ENCODE measurements at regions not wholly inside any gene's neighbourhood (a gene's known extent, or its start where the extent isn't known, plus 50 kb on each side); places are given as distances from the start of the nearest gene placed in this dataset.

GRCh38 chr19:32098968-32099367, 246.4 kb upstream of the ZNF507 start:
- no peaks in the 10 kb centered on the region for H4K20me1 ChIP-seq (ENCODE audit: insufficient read depth, low read length)
- H3K27ac Mint-ChIP-seq (ENCODE audit: unreplicated experiment), result no peak overlapping the region
- H3K4me2 ChIP-seq (ENCODE audit: low read length), result no peak overlapping the region
- no peaks in the 10 kb centered on the region for H3K36me3 Mint-ChIP-seq (ENCODE audit: low read depth, unreplicated experiment)
- TF ChIP-seq CTCF (IDR thresholded peaks at IDR 0.05; ENCODE audit: insufficient read depth, low read depth, low read length) (no peak), EZH2 (IDR thresholded peaks at IDR 0.05; ENCODE audit: insufficient read depth, low read length) (no peak)
- no peak overlapping the region for H3K4me3 Mint-ChIP-seq (ENCODE audit: unreplicated experiment)
- no peak overlapping the region for H3K27ac ChIP-seq (ENCODE audit: low read depth, low read length)
- FAIRE-seq (no peak), DNase-seq (ENCODE audit: low read depth) (no peak)
- H3K9me3 ChIP-seq (ENCODE audit: insufficient read depth, low read depth, low read length), result peaks cover 3% of the 10 kb centered on the region
- H3K27me3 ChIP-seq (ENCODE audit: insufficient read depth, low read length), result no peaks in the 10 kb centered on the region
- peaks cover 4% of the 10 kb centered on the region for H3K4me1 Mint-ChIP-seq (ENCODE audit: low read depth, unreplicated experiment)
- peaks cover 9% of the 10 kb centered on the region for H3K27me3 Mint-ChIP-seq (ENCODE audit: low read depth, unreplicated experiment)
- no peak overlapping the region for H3K4me3 ChIP-seq (ENCODE audit: insufficient read depth, low read depth, low read length)
- H3K79me2 ChIP-seq (ENCODE audit: insufficient read depth, low read length), result no peaks in the 10 kb centered on the region
- H3K9me3 Mint-ChIP-seq (ENCODE audit: unreplicated experiment), result peaks cover 14% of the 10 kb centered on the region
- H3K9ac ChIP-seq (ENCODE audit: low read length), result no peak overlapping the region
- H3K36me3 ChIP-seq (ENCODE audit: insufficient read depth, low read length), result no peaks in the 10 kb centered on the region
- H2AFZ ChIP-seq (ENCODE audit: low read depth, low read length), result no peak overlapping the region
- no peaks in the 10 kb centered on the region for H3K4me1 ChIP-seq (ENCODE audit: insufficient read depth, low read length)

GRCh38 chr19:32101206-32101605, 244.2 kb upstream of the ZNF507 start:
- H3K9me3 Mint-ChIP-seq (ENCODE audit: unreplicated experiment), result peaks cover 11% of the 10 kb centered on the region
- DNase-seq (ENCODE audit: low read depth) (no peak), FAIRE-seq (no peak)
- H3K27me3 Mint-ChIP-seq (ENCODE audit: low read depth, unreplicated experiment), result peaks cover 6% of the 10 kb centered on the region
- TF ChIP-seq EZH2 (IDR thresholded peaks at IDR 0.05; ENCODE audit: insufficient read depth, low read length), result no peak
- no peak for TF ChIP-seq CTCF (IDR thresholded peaks at IDR 0.05; ENCODE audit: insufficient read depth, low read depth, low read length)
- no peaks in the 10 kb centered on the region for H3K36me3 ChIP-seq (ENCODE audit: insufficient read depth, low read length)
- H3K27ac ChIP-seq (ENCODE audit: low read depth, low read length), result no peak overlapping the region
- H3K4me3 ChIP-seq (ENCODE audit: insufficient read depth, low read depth, low read length), result no peak overlapping the region
- H3K4me1 Mint-ChIP-seq (ENCODE audit: low read depth, unreplicated experiment), result peaks cover 6% of the 10 kb centered on the region
- no peak overlapping the region for H3K27ac Mint-ChIP-seq (ENCODE audit: unreplicated experiment)
- H3K9ac ChIP-seq (ENCODE audit: low read length), result no peak overlapping the region
- peaks cover 3% of the 10 kb centered on the region for H3K9me3 ChIP-seq (ENCODE audit: insufficient read depth, low read depth, low read length)
- no peak overlapping the region for H3K4me3 Mint-ChIP-seq (ENCODE audit: unreplicated experiment)
- H2AFZ ChIP-seq (ENCODE audit: low read depth, low read length), result no peak overlapping the region
- H3K79me2 ChIP-seq (ENCODE audit: insufficient read depth, low read length), result no peaks in the 10 kb centered on the region
- H3K36me3 Mint-ChIP-seq (ENCODE audit: low read depth, unreplicated experiment), result no peaks in the 10 kb centered on the region
- H4K20me1 ChIP-seq (ENCODE audit: insufficient read depth, low read length), result no peaks in the 10 kb centered on the region
- no peaks in the 10 kb centered on the region for H3K4me1 ChIP-seq (ENCODE audit: insufficient read depth, low read length)
- no peaks in the 10 kb centered on the region for H3K27me3 ChIP-seq (ENCODE audit: insufficient read depth, low read length)
- H3K4me2 ChIP-seq (ENCODE audit: low read length), result no peak overlapping the region

- no peak for TF ChIP-seq EZH2 (IDR thresholded peaks at IDR 0.05; ENCODE audit: insufficient read depth, low read length)
- no peak for TF ChIP-seq CTCF (IDR thresholded peaks at IDR 0.05; ENCODE audit: insufficient read depth, low read depth, low read length)
- Histone ChIP-seq H3K4me3 (ENCODE audit: insufficient read depth, low read depth, low read length) (no peak overlapping the region), H2AFZ (ENCODE audit: low read depth, low read length) (no peak overlapping the region), H3K27me3 (ENCODE audit: insufficient read depth, low read length) (no peaks in the 10 kb centered on the region), H4K20me1 (ENCODE audit: insufficient read depth, low read length) (no peaks in the 10 kb centered on the region), H3K4me1 (ENCODE audit: insufficient read depth, low read length) (no peaks in the 10 kb centered on the region), H3K4me2 (ENCODE audit: low read length) (no peak overlapping the region), H3K9me3 (ENCODE audit: insufficient read depth, low read depth, low read length) (peaks cover 3% of the 10 kb centered on the region), H3K27ac (ENCODE audit: low read depth, low read length) (no peak overlapping the region), H3K9ac (ENCODE audit: low read length) (no peak overlapping the region), H3K79me2 (ENCODE audit: insufficient read depth, low read length) (no peaks in the 10 kb centered on the region), H3K36me3 (ENCODE audit: insufficient read depth, low read length) (no peaks in the 10 kb centered on the region)
- Mint-ChIP-seq H3K27me3 (ENCODE audit: low read depth, unreplicated experiment) (peaks cover 10% of the 10 kb centered on the region), H3K36me3 (ENCODE audit: low read depth, unreplicated experiment) (no peaks in the 10 kb centered on the region), H3K27ac (ENCODE audit: unreplicated experiment) (no peak overlapping the region), H3K4me3 (ENCODE audit: unreplicated experiment) (no peak overlapping the region), H3K4me1 (ENCODE audit: low read depth, unreplicated experiment) (peaks cover 2% of the 10 kb centered on the region), H3K9me3 (ENCODE audit: unreplicated experiment) (peaks cover 11% of the 10 kb centered on the region)
- FAIRE-seq, result no peak
- DNase-seq (ENCODE audit: low read depth), result no peak
Observed at GRCh38 chr19:32103541-32103940, 241.9 kb upstream of the ZNF507 start.

All from astrocyte (in vitro differentiated cells and primary cell).